DND-41 (cell line): ENCODE measurements at regions not wholly inside any gene's neighbourhood (a gene's known extent, or its start where the extent isn't known, plus 50 kb on each side); places are given as distances from the start of the nearest gene placed in this dataset.

Experiments used
- EZH2 ChIP-seq: IDR thresholded peaks from 3 replicates; pipeline ENCODE4 v1.6.1; 2012; ENCODE audit warnings: borderline replicate concordance, low read depth, mild to moderate bottlenecking, moderate library complexity, low read length, inconsistent platforms; ENCODE audit not compliant: severe bottlenecking
- TF ChIP-seq, protein P1 (sequence below): IDR thresholded peaks from 2 replicates; pipeline ENCODE4 v1.5.1; 2012; ENCODE audit warnings: borderline replicate concordance, low read length, moderate library complexity, mild to moderate bottlenecking; ENCODE audit not compliant: poor library complexity, severe bottlenecking; ENCODE audit errors: extremely low read depth

DNA sequence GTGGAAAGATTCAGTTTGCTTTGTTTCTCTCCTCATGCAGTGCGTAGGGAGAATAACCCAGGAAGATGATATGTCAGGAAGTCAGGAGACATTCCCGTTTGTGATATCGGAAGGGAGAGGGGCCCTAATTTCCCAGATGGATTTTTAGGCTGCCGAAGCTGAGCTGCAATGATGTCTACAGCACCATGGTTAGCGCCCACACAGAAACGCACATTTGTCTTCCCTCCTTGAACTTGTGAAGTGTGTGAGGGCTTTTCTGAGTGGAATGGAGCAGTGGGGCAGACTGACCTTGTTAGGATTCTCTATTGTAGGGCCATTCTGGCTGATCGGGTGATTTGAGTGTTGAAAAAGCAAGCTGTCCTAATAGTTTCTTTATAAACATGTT lies 191.3 kb upstream of the ARG1 start:
- TF ChIP-seq, protein P1, sequence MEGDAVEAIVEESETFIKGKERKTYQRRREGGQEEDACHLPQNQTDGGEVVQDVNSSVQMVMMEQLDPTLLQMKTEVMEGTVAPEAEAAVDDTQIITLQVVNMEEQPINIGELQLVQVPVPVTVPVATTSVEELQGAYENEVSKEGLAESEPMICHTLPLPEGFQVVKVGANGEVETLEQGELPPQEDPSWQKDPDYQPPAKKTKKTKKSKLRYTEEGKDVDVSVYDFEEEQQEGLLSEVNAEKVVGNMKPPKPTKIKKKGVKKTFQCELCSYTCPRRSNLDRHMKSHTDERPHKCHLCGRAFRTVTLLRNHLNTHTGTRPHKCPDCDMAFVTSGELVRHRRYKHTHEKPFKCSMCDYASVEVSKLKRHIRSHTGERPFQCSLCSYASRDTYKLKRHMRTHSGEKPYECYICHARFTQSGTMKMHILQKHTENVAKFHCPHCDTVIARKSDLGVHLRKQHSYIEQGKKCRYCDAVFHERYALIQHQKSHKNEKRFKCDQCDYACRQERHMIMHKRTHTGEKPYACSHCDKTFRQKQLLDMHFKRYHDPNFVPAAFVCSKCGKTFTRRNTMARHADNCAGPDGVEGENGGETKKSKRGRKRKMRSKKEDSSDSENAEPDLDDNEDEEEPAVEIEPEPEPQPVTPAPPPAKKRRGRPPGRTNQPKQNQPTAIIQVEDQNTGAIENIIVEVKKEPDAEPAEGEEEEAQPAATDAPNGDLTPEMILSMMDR: no peak
- no peak for TF ChIP-seq EZH2
